Bronchial epithelial cell (primary cell): ENCODE measurements at regions not wholly inside any gene's neighbourhood (a gene's known extent, or its start where the extent isn't known, plus 50 kb on each side); places are given as distances from the start of the nearest gene placed in this dataset.

Source experiments
- DNase-seq: peaks from one replicate; pipeline ENCODE4 v3.0.0-alpha.2; 2010; ENCODE audit warnings: low read depth
- FAIRE-seq: peaks from 2 replicates; lab custom pipeline; 2011; peaks lifted over from hg19 to GRCh38; lab: Jason Lieb, UNC
- H3K27me3 ChIP-seq: 2 replicates; pipeline ENCODE4 v1.5.1; 2011; ENCODE audit warnings: low read length; ENCODE audit not compliant: control insufficient read depth, insufficient read depth
- H3K36me3 ChIP-seq: 2 replicates; pipeline ENCODE4 v1.5.1; 2011; ENCODE audit warnings: low read length; ENCODE audit not compliant: control insufficient read depth, insufficient read depth
- H3K4me3 ChIP-seq: 2 replicates; pipeline ENCODE4 v1.5.1; 2011; ENCODE audit warnings: mild to moderate bottlenecking, low read depth, low read length, control low read depth
- TF ChIP-seq, protein P1 (sequence below): IDR thresholded peaks from 2 replicates; pipeline ENCODE4 v1.5.1; 2011; ENCODE audit warnings: mild to moderate bottlenecking, moderate library complexity, low read length, control low read depth, inconsistent platforms; ENCODE audit not compliant: insufficient read depth, severe bottlenecking

- no peaks in the 10 kb centered on the region for H3K36me3 ChIP-seq
- FAIRE-seq, result no peak
- H3K27me3 ChIP-seq, result no peaks in the 10 kb centered on the region
- H3K4me3 ChIP-seq, result no peak overlapping the region
- TF ChIP-seq, protein P1, sequence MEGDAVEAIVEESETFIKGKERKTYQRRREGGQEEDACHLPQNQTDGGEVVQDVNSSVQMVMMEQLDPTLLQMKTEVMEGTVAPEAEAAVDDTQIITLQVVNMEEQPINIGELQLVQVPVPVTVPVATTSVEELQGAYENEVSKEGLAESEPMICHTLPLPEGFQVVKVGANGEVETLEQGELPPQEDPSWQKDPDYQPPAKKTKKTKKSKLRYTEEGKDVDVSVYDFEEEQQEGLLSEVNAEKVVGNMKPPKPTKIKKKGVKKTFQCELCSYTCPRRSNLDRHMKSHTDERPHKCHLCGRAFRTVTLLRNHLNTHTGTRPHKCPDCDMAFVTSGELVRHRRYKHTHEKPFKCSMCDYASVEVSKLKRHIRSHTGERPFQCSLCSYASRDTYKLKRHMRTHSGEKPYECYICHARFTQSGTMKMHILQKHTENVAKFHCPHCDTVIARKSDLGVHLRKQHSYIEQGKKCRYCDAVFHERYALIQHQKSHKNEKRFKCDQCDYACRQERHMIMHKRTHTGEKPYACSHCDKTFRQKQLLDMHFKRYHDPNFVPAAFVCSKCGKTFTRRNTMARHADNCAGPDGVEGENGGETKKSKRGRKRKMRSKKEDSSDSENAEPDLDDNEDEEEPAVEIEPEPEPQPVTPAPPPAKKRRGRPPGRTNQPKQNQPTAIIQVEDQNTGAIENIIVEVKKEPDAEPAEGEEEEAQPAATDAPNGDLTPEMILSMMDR, result no peak
- peak; percentile 79 for DNase-seq
Observed at GRCh38 chr10:107616031-107616430, 451.5 kb upstream of the SORCS1 start.

DNA sequence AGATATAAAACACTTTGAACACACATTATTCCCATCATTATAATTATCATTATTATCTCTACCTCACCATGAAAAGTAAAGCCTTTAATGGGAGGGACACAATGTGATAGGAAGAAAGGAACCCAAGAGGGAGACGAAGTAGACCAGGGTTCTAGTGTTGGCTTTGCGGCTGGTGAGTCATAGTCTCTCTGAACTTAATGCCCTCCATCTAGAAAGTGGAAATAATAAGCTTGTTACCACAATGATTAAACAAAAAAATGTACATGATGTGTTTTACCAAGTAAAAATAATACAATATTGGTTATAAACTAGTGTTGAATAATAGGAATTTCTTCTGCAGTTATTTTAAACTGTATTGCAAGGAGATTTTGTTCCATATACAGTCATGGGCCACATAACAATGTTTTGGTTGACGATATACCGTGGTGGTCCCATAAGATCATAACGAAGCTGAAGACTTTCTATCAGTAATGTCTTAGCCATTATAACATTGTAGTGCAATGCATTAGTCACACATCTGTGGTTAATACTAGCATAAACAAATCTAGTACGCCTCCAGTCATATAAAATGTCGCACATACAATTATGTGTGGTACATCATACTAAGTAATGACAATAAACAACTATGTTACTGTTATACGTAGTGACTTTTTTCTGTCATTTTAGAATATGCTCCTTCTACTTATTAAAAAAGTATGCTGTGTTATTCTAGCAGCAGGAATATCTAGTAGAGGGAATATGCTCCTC lies 450.6 kb upstream of the SORCS1 start:
- Histone ChIP-seq H3K36me3 (no peaks in the 10 kb centered on the region), H3K27me3 (no peaks in the 10 kb centered on the region), H3K4me3 (no peak overlapping the region)
- FAIRE-seq (no peak), DNase-seq (peak; percentile 83)
- TF ChIP-seq, protein P1, result no peak

- no peak for FAIRE-seq
- peak; percentile 96 for DNase-seq
- TF ChIP-seq, protein P1, result no peak
- H3K27me3 ChIP-seq, result no peaks in the 10 kb centered on the region
- no peaks in the 10 kb centered on the region for H3K36me3 ChIP-seq
- H3K4me3 ChIP-seq, result no peak overlapping the region
Observed at GRCh38 chr10:107611115-107611514, 446.6 kb upstream of the SORCS1 start.

DNA sequence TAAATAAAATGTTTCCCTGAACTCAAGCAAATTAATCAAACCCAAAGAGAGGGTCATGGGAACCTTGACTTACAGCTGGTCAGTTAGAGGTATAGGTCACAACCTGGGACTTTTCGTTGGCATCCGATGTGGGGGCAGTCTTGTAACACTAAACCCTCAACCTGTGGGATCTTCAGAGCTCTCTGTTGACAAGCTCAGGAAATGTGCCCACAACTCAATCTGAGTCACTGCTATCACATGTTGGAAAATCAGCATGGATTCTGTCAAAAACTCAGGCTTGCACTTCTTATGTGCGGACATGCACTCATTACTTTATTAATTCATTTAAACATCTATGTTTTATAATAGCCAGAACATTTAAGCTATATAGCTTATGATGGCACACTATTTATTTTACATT lies 424.6 kb upstream of the SORCS1 start:
- H3K4me3 ChIP-seq, result no peak overlapping the region
- FAIRE-seq (no peak), DNase-seq (peak; percentile 20)
- TF ChIP-seq, protein P1, result no peak
- no peaks in the 10 kb centered on the region for H3K27me3 ChIP-seq
- no peaks in the 10 kb centered on the region for H3K36me3 ChIP-seq

DNA sequence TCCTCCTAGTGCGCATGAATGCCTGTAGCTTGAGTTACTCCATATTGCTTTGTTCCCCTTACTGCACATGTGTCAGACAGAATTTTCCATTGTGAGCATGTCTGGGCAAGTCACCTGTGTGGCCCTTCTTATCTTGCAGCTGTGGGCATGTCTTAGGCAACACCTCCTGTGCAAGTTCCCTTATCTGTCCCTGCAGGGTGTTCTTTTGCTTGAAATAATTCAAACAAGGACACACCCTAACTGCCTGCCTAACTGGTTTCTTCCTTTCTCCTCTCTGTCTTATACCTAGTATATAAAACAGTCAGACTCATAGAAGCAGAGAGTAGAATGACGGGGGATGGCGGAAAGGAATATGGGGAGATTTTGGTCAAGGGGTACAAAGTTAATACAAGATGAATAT lies 421.1 kb upstream of the SORCS1 start:
- TF ChIP-seq, protein P1, result no peak
- FAIRE-seq, result no peak

DNA sequence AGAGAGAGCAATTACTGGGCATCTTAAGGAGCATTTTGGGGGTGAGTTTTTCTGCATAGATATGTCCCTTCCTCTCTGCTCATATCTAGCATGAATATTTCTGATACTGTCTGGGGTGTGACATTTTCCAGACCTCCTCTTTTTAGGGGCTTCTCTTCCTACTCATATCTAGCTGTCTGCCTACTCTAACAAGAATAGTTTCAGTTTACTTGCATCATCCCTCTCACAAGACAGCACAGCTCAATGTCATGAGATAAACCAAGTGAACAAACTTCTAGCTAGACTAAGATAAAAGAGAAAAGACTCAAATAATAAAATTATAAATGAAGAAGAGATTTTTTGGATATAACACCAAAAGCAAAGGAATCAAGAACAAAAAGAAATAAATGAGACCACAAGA lies 419.5 kb upstream of the SORCS1 start:
- FAIRE-seq, result no peak
- TF ChIP-seq, protein P1, result no peak

More for the DNA sequence above, 421.1 kb upstream of the SORCS1 start:
- no peaks in the 10 kb centered on the region for H3K27me3 ChIP-seq
- no peaks in the 10 kb centered on the region for H3K36me3 ChIP-seq
- H3K4me3 ChIP-seq, result no peak overlapping the region
- DNase-seq, result peak; percentile 72

More for the DNA sequence above, 419.5 kb upstream of the SORCS1 start:
- Histone ChIP-seq H3K4me3 (no peak overlapping the region), H3K36me3 (no peaks in the 10 kb centered on the region), H3K27me3 (no peaks in the 10 kb centered on the region)
- no peak for DNase-seq
